ENCODE measurements at regions not wholly inside any gene's neighbourhood (a gene's known extent, or its start where the extent isn't known, plus 50 kb on each side); places are given as distances from the start of the nearest gene placed in this dataset.
"Not testable (repeated sequence)": the region's sequence is repeated elsewhere in the genome, so short reads cannot be mapped to it uniquely, and the experiment has no call there.

DNA sequence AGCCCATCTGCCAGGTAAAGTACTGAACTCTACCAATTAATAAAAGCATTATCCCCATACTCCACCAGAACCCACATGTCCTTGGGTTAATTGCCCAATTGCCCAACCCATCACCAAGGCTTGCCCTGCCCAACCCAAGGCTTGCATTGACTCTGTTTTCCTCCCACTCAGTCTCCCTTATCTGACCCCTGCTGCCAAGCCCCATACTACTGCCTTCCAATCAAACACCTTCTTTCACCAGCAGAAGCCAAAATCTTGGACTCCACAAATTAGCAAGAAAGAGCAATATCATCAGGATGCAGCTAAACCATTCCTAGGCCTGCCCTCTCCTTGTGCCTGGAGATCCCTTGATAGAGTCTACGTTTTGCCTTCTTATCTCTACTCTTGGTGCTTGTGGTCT lies 602.9 kb downstream of the NTRK3 start:
- no peak for ATAC-seq
- no peak overlapping the region for H3K4me3 Mint-ChIP-seq
- no peaks in the 10 kb centered on the region for H3K4me1 Mint-ChIP-seq

GRCh38 chr15:87649175-87649574 lies 607.4 kb downstream of the NTRK3 start:
- H3K27ac Mint-ChIP-seq: no peak overlapping the region
- DNase-seq: no peak

More for the DNA sequence above, 602.9 kb downstream of the NTRK3 start:
- Mint-ChIP-seq H3K27me3 (no peaks in the 10 kb centered on the region), H3K9me3 (no peaks in the 10 kb centered on the region), H3K27ac (no peak overlapping the region)
- DNase-seq: no peak

GRCh38 chr15:87648278-87648677 lies 608.3 kb downstream of the NTRK3 start:
- no peak for DNase-seq
- Mint-ChIP-seq H3K9me3 (no peaks in the 10 kb centered on the region), H3K27ac (no peak overlapping the region), H3K27me3 (no peaks in the 10 kb centered on the region), H3K4me1 (peaks cover 23% of the 10 kb centered on the region), H3K4me3 (no peak overlapping the region)
- no peak for ATAC-seq

More at GRCh38 chr15:87649175-87649574, 607.4 kb downstream of the NTRK3 start:
- Mint-ChIP-seq H3K9me3 (no peaks in the 10 kb centered on the region), H3K4me3 (no peak overlapping the region), H3K4me1 (peaks cover 15% of the 10 kb centered on the region), H3K27me3 (no peaks in the 10 kb centered on the region)
- no peak for ATAC-seq

DNA sequence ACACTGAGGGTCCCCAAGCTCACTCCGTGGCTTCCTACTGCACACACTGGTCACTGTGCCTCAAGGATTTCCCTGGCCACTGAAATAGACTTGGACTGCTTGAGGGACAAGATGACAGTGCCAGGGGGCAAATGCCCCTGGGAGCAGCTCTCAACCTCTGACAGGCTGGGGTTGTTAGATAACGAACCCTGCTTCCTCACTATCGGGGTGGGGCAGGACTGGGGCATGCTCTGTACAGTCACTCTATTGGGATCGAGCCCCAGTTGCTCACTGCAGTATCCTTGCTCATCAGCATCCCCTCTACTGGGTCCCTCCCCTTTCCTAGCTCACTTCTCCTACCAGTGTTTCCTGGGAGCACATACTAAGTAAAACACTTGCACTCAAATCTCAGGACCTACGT lies 610.8 kb downstream of the NTRK3 start:
- ATAC-seq: peak; percentile 28
- H3K9me3 Mint-ChIP-seq: no peaks in the 10 kb centered on the region
- peaks cover 41% of the 10 kb centered on the region for H3K4me1 Mint-ChIP-seq
- no peak for DNase-seq
- no peaks in the 10 kb centered on the region for H3K27me3 Mint-ChIP-seq
- no peak overlapping the region for H3K4me3 Mint-ChIP-seq
- H3K27ac Mint-ChIP-seq: no peak overlapping the region

GRCh38 chr15:87642997-87643396 lies 613.5 kb downstream of the NTRK3 start:
- ATAC-seq: peak; percentile 33
- H3K27me3 Mint-ChIP-seq, H3K9me3 Mint-ChIP-seq, DNase-seq, H3K4me3 Mint-ChIP-seq: not testable (repeated sequence)
- Mint-ChIP-seq H3K4me1 (peaks cover 48% of the 10 kb centered on the region), H3K27ac (peak overlapping the region; percentile 16 to 58)

GRCh38 chr15:87639305-87640011 lies 617.1 kb downstream of the NTRK3 start:
- ATAC-seq (no peak), DNase-seq (no peak)
- Mint-ChIP-seq H3K27ac (no peak overlapping the region), H3K4me3 (no peak overlapping the region), H3K27me3 (no peaks in the 10 kb centered on the region), H3K4me1 (peaks cover 36% of the 10 kb centered on the region), H3K9me3 (no peaks in the 10 kb centered on the region)

- Mint-ChIP-seq H3K27ac (no peak overlapping the region), H3K4me3 (no peak overlapping the region), H3K4me1 (peaks cover 29% of the 10 kb centered on the region), H3K27me3 (no peaks in the 10 kb centered on the region), H3K9me3 (no peaks in the 10 kb centered on the region)
- no peak for ATAC-seq
- no peak for DNase-seq
These were observed 617.9 kb downstream of the NTRK3 start for GRCh38 chr15:87638554-87639083.

DNA sequence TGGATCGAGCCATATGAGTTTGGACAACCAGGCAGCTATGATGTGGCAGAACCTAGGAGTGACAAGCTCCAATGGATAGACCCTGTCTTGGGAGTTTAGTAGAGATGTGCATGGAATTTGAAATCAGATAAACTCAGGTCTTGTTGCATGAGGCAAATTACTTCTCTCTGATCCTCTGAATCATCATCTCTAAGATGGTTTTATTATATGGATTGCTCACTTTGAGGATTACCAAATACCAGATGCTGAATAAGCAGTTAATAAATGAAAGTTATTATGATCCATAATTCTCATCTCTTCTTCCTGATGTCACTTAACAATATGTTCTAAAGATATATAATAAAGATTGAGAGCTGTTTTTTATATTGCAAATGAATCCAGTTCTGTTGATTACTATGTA lies 622.2 kb downstream of the NTRK3 start:
- H3K4me3 Mint-ChIP-seq: no peak overlapping the region
- no peak for DNase-seq
- H3K9me3 Mint-ChIP-seq: no peaks in the 10 kb centered on the region
- H3K27me3 Mint-ChIP-seq: no peaks in the 10 kb centered on the region
- ATAC-seq: no peak
- no peaks in the 10 kb centered on the region for H3K4me1 Mint-ChIP-seq
- no peak overlapping the region for H3K27ac Mint-ChIP-seq

DNA sequence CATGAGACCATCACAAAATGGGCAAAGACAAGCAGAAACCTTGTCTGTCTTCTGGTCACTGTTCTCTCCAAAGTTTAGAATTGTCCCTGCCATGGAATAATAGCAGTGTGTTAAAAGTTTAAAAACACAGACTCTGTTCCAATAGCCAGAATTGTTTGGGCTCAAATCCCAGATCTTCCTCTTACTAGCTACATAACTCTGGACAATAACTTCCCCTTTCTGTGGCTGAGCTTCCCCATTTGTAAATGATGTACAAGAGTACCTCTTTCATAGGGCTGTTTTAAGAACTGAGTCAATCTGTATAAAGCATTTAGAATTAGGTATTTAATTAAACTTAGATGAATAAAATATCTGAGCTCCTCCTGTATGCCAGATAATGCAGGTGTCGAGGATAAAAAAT lies 623.0 kb downstream of the NTRK3 start:
- ATAC-seq (no peak), DNase-seq (no peak)
- H3K27me3 Mint-ChIP-seq: no peaks in the 10 kb centered on the region
- no peaks in the 10 kb centered on the region for H3K4me1 Mint-ChIP-seq
- no peaks in the 10 kb centered on the region for H3K9me3 Mint-ChIP-seq
- no peak overlapping the region for H3K27ac Mint-ChIP-seq
- H3K4me3 Mint-ChIP-seq: no peak overlapping the region

- no peaks in the 10 kb centered on the region for H3K27me3 Mint-ChIP-seq
These were observed 624.2 kb downstream of the NTRK3 start for GRCh38 chr15:87632364-87632763.

DNA sequence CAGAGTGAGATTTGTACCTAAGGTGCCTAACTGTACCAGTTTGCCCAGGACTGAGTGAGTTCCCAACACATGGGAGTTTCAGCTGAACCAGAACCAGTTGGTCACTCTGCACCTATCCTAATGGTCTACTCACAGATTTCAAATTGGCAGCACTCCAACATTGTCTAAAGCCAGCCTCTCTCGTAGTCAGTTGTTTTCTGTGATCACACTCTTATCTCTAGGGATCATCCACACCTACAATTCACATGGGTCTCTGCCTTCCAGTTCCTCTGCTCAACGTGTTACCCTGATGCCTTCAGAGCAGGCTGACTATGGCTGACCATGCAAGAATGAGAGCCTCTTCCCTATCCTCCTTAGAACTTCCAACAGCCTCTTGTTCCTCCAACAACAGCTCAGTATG lies 624.8 kb downstream of the NTRK3 start:
- DNase-seq (no peak), ATAC-seq (no peak)
- Mint-ChIP-seq H3K27ac (no peak overlapping the region), H3K9me3 (no peaks in the 10 kb centered on the region), H3K27me3 (no peaks in the 10 kb centered on the region), H3K4me3 (no peak overlapping the region), H3K4me1 (no peaks in the 10 kb centered on the region)

More at GRCh38 chr15:87632364-87632763, 624.2 kb downstream of the NTRK3 start:
- no peak for ATAC-seq
- DNase-seq: no peak
- H3K4me3 Mint-ChIP-seq: no peak overlapping the region
- H3K27ac Mint-ChIP-seq: peak overlapping the region in 1 of 2 donors; percentile 12
- no peaks in the 10 kb centered on the region for H3K4me1 Mint-ChIP-seq
- H3K9me3 Mint-ChIP-seq: no peaks in the 10 kb centered on the region

DNA sequence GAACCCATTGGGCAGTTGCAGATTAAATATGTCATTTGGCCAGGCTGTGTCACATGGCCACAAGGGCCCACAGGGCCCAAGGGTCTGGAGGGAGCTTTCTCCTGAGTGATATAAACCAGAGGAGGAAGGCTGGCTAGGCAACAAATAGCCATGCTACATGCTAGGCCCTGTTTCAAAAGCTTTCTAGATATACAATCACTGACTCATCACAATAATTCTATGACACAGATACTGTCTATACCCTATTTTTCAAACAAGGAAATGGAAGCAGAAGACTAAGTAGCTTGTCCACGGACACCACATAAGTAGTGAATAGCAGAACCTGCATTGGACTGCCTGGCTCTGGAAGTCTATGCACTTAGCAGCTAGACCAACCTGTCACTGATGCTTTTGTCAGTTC lies 625.4 kb downstream of the NTRK3 start:
- Mint-ChIP-seq H3K27ac (no peak overlapping the region), H3K4me1 (no peaks in the 10 kb centered on the region), H3K27me3 (no peaks in the 10 kb centered on the region), H3K9me3 (peaks cover 0 to 6% of the 10 kb centered on the region in 2 donors), H3K4me3 (no peak overlapping the region)
- ATAC-seq: no peak
- DNase-seq: no peak

DNA sequence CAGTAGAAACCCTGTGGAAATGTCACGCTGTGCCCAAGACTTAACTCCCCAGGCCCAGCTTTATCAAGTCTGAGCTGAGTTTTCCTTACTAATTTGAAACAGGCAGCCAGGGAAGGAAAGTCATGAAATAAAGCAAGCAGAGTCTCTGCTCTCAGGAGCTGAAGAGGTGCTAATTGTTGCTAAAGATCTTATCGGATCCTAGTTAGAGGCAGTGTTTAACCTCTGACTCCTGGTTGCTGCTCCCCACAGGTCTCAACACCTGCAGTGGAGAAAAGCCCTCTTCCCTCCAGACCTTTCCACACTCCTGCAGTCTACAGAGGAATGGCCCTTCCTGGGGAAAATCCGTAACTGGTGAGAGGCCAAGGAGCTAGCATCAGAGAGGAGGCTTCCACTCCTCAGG lies 628.2 kb downstream of the NTRK3 start:
- Mint-ChIP-seq H3K4me1 (no peaks in the 10 kb centered on the region), H3K9me3 (peaks cover 0 to 15% of the 10 kb centered on the region in 2 donors), H3K4me3 (no peak overlapping the region), H3K27ac (no peak overlapping the region), H3K27me3 (no peaks in the 10 kb centered on the region)
- DNase-seq (no peak), ATAC-seq (no peak)

DNA sequence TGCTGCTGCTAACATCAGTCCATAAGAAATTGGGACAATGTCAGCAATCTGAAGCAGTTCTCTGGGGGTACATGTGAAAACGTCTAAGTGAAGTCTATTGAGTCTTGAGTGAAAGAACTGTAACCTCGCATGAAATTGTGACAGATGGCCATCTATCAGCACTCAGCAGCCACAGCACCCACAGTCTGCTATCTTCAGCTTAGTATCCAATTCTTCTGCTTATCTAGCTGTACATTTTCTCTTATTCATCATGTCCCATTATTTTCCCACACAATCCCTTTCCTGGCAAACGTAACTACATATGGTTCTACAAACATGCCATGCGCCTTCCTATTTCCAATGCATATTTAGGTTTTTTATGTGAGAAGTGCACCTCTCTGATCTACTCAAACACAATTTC lies 629.7 kb downstream of the NTRK3 start:
- no peak overlapping the region for H3K27ac Mint-ChIP-seq

DNA sequence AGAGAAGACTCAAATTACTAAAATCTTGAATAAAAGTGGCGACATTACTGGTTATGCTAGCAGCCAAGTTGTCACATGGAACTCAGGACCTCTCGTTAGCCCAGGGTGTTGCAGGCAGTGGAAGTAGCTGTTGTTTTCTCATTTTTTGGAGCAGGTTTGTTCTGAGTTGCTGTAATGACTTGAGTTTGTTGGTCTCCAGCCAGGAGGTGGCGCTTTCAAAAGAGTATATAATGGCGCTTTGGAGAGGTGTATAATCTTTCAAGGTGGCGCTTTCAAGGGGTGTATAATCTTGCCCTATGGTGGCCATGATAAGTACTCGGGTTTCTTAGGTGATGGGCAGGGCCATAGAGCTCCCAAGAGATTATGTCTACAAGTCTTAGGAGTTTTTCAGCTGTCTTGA lies 632.7 kb downstream of the NTRK3 start:
- Mint-ChIP-seq H3K4me1 (no peaks in the 10 kb centered on the region), H3K9me3 (peaks cover 7 to 23% of the 10 kb centered on the region in 2 donors), H3K27ac (no peak overlapping the region), H3K4me3 (no peak overlapping the region), H3K27me3 (no peaks in the 10 kb centered on the region)
- ATAC-seq (no peak), DNase-seq (no peak)

More for the DNA sequence above, 629.7 kb downstream of the NTRK3 start:
- DNase-seq: no peak
- Mint-ChIP-seq H3K4me1 (no peaks in the 10 kb centered on the region), H3K4me3 (no peak overlapping the region), H3K27me3 (no peaks in the 10 kb centered on the region), H3K9me3 (peaks cover 5 to 22% of the 10 kb centered on the region in 2 donors)
- ATAC-seq: no peak

DNA sequence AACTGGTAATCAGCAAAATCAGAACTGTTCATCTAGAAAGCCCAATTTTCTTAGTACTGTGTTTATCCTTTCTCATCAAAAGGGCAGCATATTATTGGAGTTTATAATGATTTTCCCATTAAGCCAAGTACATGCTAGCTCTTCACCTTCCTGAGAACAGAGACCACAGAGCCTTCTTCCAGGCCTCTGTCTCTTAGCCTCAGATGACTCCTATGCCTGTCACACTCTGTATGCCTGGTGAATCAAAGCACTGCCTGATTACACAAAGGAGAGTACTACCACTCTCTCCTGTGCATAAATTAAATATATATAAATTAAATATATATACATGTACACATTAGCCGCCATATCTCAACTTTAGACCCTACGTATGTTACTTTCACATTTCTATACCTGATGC lies 636.1 kb downstream of the NTRK3 start:
- Mint-ChIP-seq H3K9me3 (peaks cover 7 to 11% of the 10 kb centered on the region in 2 donors), H3K27me3 (no peaks in the 10 kb centered on the region), H3K4me3 (no peak overlapping the region), H3K4me1 (no peaks in the 10 kb centered on the region), H3K27ac (no peak overlapping the region)
- DNase-seq (no peak), ATAC-seq (no peak)
